Stomach (tissue), 8 donors: ENCODE measurements at regions not wholly inside any gene's neighbourhood (a gene's known extent, or its start where the extent isn't known, plus 50 kb on each side); places are given as distances from the start of the nearest gene placed in this dataset.

ENCODE experiments used
- DNase-seq, 2 donors: peaks; one replicate each; pipeline versions ENCODE4 v3.0.0 to v3.0.0-alpha.2; 2013 to 2019
- H3K27ac ChIP-seq, 5 donors: fragments of 200-600 bp in 4 of 5; sonication (generic) in 4 of 5; one replicate each; pipeline ENCODE4 v1.5.1; 2013 to 2019; ENCODE audit warnings: mild to moderate bottlenecking in 1 of 5, moderate library complexity in 1 of 5
- H3K27me3 ChIP-seq, 3 donors: fragments of 200-600 bp; sonication (generic); one replicate each; pipeline ENCODE4 v1.5.1; 2017 to 2019; ENCODE audit warnings: mixed run types in 1 of 3
- H3K36me3 ChIP-seq, 4 donors: fragments of 200-600 bp; sonication (generic); 1 replicate in 3 of 4; 2 replicates in 1 of 4; pipeline ENCODE4 v1.5.1; 2016 to 2019
- H3K4me1 ChIP-seq, 4 donors: fragments of 200-600 bp; sonication (generic); one replicate each; pipeline ENCODE4 v1.5.1; 2016 to 2019
- H3K4me3 ChIP-seq, 4 donors: fragments of 200-600 bp; sonication (generic) in 3 of 4; one replicate each; pipeline ENCODE4 v1.5.1; 2016 to 2019; ENCODE audit warnings: mild to moderate bottlenecking in 1 of 4
- H3K9me3 ChIP-seq, 4 donors: fragments of 200-600 bp; sonication (generic); one replicate each; pipeline ENCODE4 v1.5.1; 2016 to 2019
- EP300 ChIP-seq: sonication (generic); formaldehyde crosslinking; IDR thresholded peaks from one replicate; pipeline ENCODE4 v1.6.1; 2017; ENCODE audit warnings: antibody characterized with exemption
- POLR2A ChIP-seq, 4 donors: fragments of 450-650 bp; IDR thresholded peaks; one replicate each; pipeline ENCODE4 v1.6.1; 2016; ENCODE audit warnings: antibody characterized with exemption in 4 of 4, control low read depth in 2 of 4, mild to moderate bottlenecking in 1 of 4, moderate library complexity in 1 of 4
- POLR2AphosphoS5 ChIP-seq, 3 donors: sonication (generic); formaldehyde crosslinking; IDR thresholded peaks; one replicate each; pipeline ENCODE4 v1.6.1; 2016; ENCODE audit warnings: antibody characterized with exemption in 3 of 3
- WGBS, 5 donors: extraction: QIAGEN DNeasy Blood & Tissue Kit in 3 of 5; methylation state at CpG; one replicate each; pipeline versions ENCODE4 v1.1.5 to v1.1.7; 2013 to 2018; 5-methylcytosine and 5-hydroxymethylcytosine counted together
- intact Hi-C: fragments of 100-400 bp; cut with DNase I; formaldehyde crosslinking; loops from one replicate; pipeline ENCODE4 v1.15.1; 2023; ENCODE audit warnings: low total_unique reads
- TF ChIP-seq, protein P1 (sequence below), 7 experiments: fragments of 450-650 bp in 4 of 7; fragments of 200-600 bp in 3 of 7; sonication (generic) in 3 of 7; IDR thresholded peaks; one replicate each; pipeline ENCODE4 v1.5.1; 2016 to 2019; ENCODE audit warnings: antibody characterized with exemption in 7 of 7, control low read depth in 2 of 7, mild to moderate bottlenecking in 1 of 7
- donor health status: healthy with polysubstance abuse.
- donor health status: Bipolar disorder and iron deficiency.
- donor health status: healthy.

DNA sequence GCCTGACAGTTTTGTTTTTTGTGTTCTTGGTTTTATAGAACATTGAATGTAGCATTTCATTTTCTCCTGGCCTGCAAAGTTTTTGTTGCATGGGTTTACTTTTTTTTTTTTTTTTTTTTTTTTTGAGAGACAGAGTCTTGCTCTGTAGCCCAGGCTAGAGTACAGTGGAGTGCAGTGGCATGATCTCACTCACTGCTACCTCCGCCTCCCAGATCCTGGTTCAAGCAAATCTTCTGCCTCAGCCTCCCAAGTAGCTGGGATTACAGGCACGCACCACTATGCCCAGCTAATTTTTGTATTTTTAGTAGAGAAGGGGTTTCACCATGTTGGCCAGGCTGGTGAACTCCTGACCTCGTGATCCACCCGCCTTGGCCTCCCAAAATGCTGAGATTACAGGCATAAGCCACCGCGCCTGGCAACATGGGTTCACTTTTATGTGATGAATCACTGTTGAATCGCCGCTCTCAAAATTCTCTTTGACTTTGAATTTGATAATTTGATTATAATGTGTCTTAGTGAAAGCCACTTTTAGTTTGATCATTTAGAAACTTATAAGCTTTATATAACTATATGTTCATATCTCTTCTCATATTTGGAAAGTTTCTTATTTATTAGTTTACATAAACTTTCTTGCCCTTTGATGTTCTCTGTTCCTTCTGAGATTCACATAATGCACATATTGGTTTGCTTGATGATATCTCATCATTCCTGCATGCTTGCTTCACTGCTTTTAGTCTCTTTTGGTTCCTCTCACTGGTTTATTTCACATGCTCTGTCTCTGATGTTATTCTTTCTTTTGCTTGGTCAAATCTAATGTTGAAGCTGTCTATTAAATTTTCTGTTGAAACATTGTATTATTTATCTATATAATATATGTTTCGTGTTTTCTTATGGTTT lies 589.0 kb upstream of the CNTN5 start:
- Histone ChIP-seq H3K4me3 (no peak overlapping the region), H3K9me3 (peaks cover 0 to 44% (median 16%) of the 10 kb centered on the region in 4 donors), H3K27ac (no peak overlapping the region), H3K27me3 (no peaks in the 10 kb centered on the region), H3K4me1 (no peaks in the 10 kb centered on the region), H3K36me3 (no peaks in the 10 kb centered on the region)
- intact Hi-C loops, result no loop called here
- DNase-seq, result no peak
- WGBS, 5 donors, result 83 to 93% (median 88%) methylated on average over 9 of the region's 9 CpGs
- TF ChIP-seq POLR2A (IDR thresholded peaks at IDR 0.05) (no peak), POLR2AphosphoS5 (IDR thresholded peaks at IDR 0.05) (no peak), EP300 (no peak)
- TF ChIP-seq, protein P1, sequence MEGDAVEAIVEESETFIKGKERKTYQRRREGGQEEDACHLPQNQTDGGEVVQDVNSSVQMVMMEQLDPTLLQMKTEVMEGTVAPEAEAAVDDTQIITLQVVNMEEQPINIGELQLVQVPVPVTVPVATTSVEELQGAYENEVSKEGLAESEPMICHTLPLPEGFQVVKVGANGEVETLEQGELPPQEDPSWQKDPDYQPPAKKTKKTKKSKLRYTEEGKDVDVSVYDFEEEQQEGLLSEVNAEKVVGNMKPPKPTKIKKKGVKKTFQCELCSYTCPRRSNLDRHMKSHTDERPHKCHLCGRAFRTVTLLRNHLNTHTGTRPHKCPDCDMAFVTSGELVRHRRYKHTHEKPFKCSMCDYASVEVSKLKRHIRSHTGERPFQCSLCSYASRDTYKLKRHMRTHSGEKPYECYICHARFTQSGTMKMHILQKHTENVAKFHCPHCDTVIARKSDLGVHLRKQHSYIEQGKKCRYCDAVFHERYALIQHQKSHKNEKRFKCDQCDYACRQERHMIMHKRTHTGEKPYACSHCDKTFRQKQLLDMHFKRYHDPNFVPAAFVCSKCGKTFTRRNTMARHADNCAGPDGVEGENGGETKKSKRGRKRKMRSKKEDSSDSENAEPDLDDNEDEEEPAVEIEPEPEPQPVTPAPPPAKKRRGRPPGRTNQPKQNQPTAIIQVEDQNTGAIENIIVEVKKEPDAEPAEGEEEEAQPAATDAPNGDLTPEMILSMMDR (IDR thresholded peaks at IDR 0.05), result no peak

DNA sequence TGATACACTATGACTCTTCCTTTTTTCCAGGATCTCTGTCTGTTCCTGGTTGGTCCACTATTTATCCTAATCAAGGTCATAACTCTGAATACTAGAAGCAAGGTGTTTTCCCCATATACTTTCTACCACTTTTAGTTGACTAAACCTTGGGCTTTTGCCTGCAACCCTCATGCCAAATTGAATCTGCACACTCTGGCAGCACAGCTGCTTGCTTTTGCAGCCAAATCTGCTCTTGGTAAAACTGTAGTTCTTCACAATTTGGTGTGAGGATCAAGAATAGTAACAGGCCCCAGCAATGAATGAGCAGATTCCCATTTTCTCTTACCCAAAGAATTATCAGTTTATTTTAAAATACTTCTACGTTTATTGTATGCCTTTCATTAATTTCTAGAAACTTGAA lies 586.5 kb upstream of the CNTN5 start:
- no peak overlapping the region for H3K27ac ChIP-seq
- TF ChIP-seq POLR2AphosphoS5 (IDR thresholded peaks at IDR 0.05), result no peak
- TF ChIP-seq, protein P1 (IDR thresholded peaks at IDR 0.05), result no peak
- TF ChIP-seq EP300, result no peak
- TF ChIP-seq POLR2A (IDR thresholded peaks at IDR 0.05), result no peak
- H3K4me1 ChIP-seq, result no peaks in the 10 kb centered on the region
- no peak overlapping the region for H3K4me3 ChIP-seq
- peaks cover 0 to 22% (median 1%) of the 10 kb centered on the region in 4 donors for H3K9me3 ChIP-seq
- intact Hi-C loops, result no loop called here
- DNase-seq, result no peak
- WGBS, 5 donors, result 48 to 73% (median 69%) methylated on average over 1 of the region's 1 CpG
- no peaks in the 10 kb centered on the region for H3K36me3 ChIP-seq
- no peaks in the 10 kb centered on the region for H3K27me3 ChIP-seq

DNA sequence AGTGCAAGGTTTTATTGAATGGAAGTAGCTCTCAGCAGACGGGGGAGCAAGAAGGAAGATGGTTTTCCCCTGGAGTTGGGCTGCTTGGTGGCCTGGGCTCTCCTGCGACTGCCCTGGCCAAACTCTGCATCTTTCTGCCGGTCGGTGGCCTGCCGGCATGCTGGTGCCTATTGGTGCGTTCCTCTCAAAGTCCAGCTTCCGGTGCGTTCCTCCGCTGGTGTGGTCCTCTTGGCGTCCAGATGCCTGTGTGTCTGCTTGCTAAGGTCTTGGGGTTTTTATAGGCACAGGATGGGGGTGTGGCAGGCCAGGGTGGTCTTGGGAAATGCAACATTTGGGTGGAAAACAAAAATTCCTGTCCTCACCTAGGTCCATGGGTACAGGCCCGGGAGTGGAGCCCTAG lies 567.4 kb upstream of the CNTN5 start:
- H3K4me3 ChIP-seq, result no peak overlapping the region
- H3K9me3 ChIP-seq, result peaks cover 0 to 23% (median 0%) of the 10 kb centered on the region in 4 donors
- H3K27me3 ChIP-seq, result no peaks in the 10 kb centered on the region
- WGBS, 5 donors, result 86 to 95% (median 94%) methylated on average over 11 of the region's 11 CpGs
- intact Hi-C loops, result no loop called here
- no peak for DNase-seq
- H3K27ac ChIP-seq, result no peak overlapping the region
- no peaks in the 10 kb centered on the region for H3K36me3 ChIP-seq
- H3K4me1 ChIP-seq, result no peaks in the 10 kb centered on the region
- no peak for TF ChIP-seq POLR2AphosphoS5 (IDR thresholded peaks at IDR 0.05)
- TF ChIP-seq POLR2A (IDR thresholded peaks at IDR 0.05), result no peak
- TF ChIP-seq, protein P1 (IDR thresholded peaks at IDR 0.05), result no peak
- no peak for TF ChIP-seq EP300

DNA sequence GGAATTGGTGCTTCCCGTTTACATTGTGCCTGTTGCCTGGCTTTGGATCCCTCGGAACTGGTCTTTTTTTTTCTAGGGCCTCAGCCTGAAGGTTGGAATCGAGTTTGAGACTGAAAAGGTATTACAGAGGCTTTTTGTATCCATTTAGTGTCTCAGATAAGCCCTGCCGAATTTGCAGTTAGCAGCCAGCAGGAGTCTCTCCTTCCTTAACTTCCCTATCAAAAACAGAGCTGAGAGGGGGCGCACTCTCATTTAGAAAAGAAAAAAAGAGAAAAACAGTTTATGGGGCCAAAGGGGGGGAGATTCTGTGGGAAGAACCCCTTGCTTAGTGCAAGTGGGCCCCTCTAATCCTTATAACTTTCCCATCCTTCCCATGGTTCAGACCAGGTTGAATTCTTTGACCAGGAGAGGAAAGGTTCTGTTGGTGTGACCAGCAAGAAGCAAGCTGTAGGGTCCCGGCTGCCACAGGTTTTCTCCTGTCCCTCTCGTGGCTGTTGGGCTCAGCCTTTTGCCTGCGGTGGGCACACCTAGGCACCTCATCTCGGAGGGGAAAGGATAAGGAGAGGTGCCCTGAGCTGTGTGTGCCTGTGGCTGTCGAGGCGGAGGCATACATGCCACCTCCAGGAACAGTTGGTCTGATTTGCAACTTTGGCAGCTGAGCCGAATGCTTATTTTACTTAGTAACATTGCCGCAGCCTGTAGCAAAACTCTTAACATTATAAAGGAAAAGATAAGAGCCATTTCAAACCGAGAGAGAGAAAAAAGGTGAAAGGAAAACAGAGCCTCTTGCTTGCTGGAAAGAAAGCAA lies 565.0 kb upstream of the CNTN5 start:
- no peaks in the 10 kb centered on the region for H3K36me3 ChIP-seq
- no peak overlapping the region for H3K4me3 ChIP-seq
- no peak for TF ChIP-seq POLR2AphosphoS5 (IDR thresholded peaks at IDR 0.05)
- TF ChIP-seq, protein P1 (IDR thresholded peaks at IDR 0.05), result no peak
- TF ChIP-seq POLR2A (IDR thresholded peaks at IDR 0.05), result no peak
- TF ChIP-seq EP300, result no peak
- H3K4me1 ChIP-seq, result no peaks in the 10 kb centered on the region
- peaks cover 0 to 23% (median 0%) of the 10 kb centered on the region in 4 donors for H3K9me3 ChIP-seq
- H3K27me3 ChIP-seq, result no peaks in the 10 kb centered on the region
- whole genome bisulfite sequencing, 5 donors, result 62 to 75% (median 67%) methylated on average over 14 of the region's 14 CpGs
- H3K27ac ChIP-seq, result no peak overlapping the region
- DNase-seq, result no peak
- intact Hi-C loops, result no loop called here
